GM18526 (cell line): ENCODE measurements at regions not wholly inside any gene's neighbourhood (a gene's known extent, or its start where the extent isn't known, plus 50 kb on each side); places are given as distances from the start of the nearest gene placed in this dataset.

ENCODE experiments used
- POLR2A ChIP-seq: IDR thresholded peaks from 3 replicates; pipeline ENCODE4 v1.6.1; 2011; ENCODE audit not compliant: insufficient read length; ENCODE audit errors: extremely low read depth

DNA sequence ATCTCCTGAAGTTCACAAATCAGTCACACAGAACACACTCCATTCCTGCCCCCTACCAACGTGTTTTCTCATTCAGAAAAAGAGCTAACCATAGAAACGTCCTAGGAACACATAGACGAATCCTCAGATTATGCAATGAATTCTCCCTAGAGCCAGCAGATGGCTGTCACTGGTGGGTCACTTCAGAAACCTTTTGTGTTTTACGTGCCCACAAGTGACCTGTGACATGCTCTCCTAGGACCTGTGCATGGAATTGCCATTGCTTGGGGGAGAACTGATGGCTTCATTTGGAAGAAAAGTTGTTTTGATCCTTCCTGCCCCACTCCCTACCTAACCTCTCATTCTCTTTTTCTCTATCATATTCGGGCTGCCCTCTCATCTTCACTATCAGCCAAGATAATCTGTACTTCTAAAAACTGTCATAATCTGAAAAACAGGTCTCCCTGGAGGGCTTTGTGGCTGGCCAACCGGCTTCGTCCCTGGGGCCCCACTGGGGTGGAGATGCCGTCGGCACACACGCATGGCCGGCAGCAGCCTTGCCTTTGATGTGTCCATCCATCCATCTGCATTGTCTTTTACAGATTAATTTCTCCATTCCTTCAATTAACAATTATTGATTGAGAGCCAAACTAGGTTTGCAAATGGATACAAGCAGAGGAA, 144.1 kb upstream of the SERP2 start:
- TF ChIP-seq POLR2A = no peak

- TF ChIP-seq POLR2A = no peak
Observed at GRCh38 chr13:44230071-44230470, 143.6 kb upstream of the SERP2 start.

DNA sequence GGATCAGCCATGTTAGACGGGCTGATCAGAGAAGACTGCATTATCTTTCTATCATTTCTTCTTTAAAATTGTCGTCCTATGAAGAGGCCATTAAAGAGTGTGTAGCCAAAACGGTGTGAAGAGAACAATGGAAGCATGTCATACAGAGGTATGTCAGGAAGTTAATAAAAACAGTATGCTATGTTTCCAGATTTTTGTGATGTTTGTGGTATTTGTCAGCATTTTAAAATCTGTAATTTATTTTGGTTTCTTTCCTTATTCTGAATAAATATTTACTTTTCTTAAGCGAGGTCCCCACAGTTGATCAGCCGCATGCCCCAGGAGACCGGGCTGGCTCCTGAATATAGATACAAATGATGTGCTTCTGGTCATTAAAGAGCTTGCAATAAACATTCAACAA, 142.9 kb upstream of the SERP2 start:
- TF ChIP-seq POLR2A = no peak

- TF ChIP-seq POLR2A = no peak
Observed at GRCh38 chr13:44231786-44232516, 141.7 kb upstream of the SERP2 start.

DNA sequence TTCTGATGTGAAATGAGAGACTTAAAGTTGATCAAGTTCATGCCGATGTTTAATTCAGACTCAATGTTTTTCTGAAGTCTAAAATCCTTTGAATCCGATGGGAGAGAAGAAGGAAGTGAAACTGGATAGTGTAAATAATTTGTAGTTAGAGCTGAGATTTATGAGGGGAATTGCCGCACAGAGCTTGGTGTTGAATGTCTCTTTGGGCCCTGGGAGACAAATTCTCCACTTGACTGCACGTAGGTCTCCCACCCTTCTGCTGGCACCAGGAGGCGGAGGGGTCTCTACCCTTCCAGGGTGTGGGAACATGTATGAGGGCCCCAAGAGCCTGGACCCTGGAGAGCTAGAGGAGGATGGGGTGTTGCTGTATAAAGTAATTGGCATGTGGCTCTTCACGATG, 140.8 kb upstream of the SERP2 start:
- no peak for TF ChIP-seq POLR2A

DNA sequence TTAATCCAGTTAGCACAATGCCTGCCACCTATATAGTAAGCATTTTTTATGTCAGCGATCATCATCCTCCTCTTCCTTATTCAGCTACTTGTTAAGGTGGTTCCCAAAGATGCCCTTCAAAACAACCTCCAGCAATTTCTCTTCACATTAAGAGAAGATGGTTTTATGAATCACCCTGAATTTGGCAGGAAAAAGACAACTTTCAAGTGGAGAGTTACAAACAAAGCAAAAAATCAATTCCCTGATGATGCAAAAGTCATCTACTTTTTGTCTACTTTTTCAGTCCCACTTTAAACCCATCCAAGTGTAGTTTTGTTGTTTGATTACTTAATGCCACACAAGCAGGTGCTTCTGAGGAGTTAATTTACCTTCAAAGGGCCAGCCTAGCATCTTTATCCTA, 139.1 kb upstream of the SERP2 start:
- TF ChIP-seq POLR2A = no peak

GRCh38 chr13:44236370-44236769, 137.3 kb upstream of the SERP2 start:
- TF ChIP-seq POLR2A = no peak

- TF ChIP-seq POLR2A = no peak
Observed at GRCh38 chr13:44236801-44237207, 136.8 kb upstream of the SERP2 start.

- no peak for TF ChIP-seq POLR2A
Observed at GRCh38 chr13:44237276-44237767, 136.3 kb upstream of the SERP2 start.

- no peak for TF ChIP-seq POLR2A
Observed at GRCh38 chr13:44237881-44238421, 135.7 kb upstream of the SERP2 start.

DNA sequence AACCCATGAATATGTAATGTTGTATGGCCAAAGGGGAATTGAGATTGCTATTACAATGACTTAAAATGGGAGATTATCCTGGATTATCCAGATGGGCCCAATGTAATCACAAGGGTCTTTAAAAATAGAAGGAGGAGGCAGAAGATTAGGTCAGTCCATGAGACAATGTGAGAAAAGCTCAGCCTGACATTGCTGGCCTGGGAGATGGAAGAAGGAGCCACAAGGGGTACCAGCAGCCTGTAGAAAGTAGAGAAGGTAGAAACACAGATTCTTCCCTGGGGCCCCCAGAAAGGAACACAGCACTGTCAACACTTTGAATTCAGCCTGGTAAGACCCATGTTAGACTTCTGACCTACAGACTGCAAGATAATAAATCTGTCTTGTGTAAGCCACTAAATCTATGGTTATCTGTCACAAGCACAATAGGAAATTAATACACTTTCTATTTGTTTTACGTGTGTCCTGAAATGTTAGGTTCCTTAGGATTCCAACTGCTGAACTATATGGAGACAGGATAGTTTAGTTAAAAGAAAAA, 132.9 kb upstream of the SERP2 start:
- no peak for TF ChIP-seq POLR2A

GRCh38 chr13:44241638-44242037, 132.0 kb upstream of the SERP2 start:
- no peak for TF ChIP-seq POLR2A

DNA sequence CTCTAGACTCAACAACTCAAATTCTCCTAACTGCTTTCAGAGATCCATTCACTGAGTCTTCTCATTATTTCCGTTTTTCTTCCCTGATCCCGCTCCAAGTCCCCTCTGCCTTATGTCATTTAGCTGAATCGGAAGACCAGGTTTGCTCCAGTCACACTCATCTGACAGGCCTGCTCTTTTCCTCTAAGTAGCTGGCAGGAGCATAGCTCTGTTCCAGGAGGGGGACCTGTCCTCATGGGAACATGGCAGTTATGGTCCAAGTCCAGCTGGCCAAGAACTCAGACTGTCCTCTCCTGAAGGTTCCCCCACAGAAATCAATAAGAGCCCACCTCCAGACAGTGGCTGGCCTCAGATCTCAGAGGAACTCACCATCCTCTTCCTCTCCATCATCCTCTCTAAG, 130.9 kb upstream of the SERP2 start:
- no peak for TF ChIP-seq POLR2A

DNA sequence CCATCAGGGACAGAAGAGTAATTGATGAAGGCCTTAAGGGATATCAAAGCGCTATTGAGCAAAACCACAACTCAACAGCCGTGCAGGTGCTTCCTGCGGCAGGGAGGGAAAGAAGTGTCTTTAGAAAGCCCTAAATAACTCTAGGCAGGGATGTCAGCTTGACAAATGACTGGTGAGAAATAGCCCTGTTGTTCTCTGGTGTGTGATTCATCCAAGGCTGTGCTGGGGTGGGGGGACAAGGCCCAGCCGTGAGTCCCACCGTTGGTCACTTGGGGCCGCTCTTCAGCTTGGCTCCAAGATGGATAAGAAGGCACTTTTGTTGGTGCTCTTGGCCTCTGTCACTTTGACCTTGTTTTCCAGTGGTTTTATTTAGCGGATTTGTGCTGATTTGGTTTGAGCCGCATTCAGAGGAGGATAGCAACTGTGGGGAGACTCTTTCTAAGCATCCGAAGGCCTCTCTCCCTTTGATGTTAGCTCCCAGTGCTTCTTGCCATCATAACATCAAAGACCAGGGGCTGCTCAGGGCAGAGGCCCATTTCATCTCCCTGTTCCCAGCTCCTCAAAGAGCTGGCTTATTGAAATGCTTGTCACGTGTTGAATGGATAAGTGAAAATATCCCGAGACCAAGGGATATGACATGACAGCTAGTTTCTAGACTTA, 130.3 kb upstream of the SERP2 start:
- TF ChIP-seq POLR2A = no peak

GRCh38 chr13:44244288-44244687, 129.3 kb upstream of the SERP2 start:
- TF ChIP-seq POLR2A = no peak

GRCh38 chr13:44249431-44249836, 124.2 kb upstream of the SERP2 start:
- no peak for TF ChIP-seq POLR2A

GRCh38 chr13:44252938-44253337, 120.7 kb upstream of the SERP2 start:
- no peak for TF ChIP-seq POLR2A
